Mesendoderm (in vitro differentiated cells): ENCODE measurements at regions not wholly inside any gene's neighbourhood (a gene's known extent, or its start where the extent isn't known, plus 50 kb on each side); places are given as distances from the start of the nearest gene placed in this dataset.
"Not testable (repeated sequence)": the region's sequence is repeated elsewhere in the genome, so short reads cannot be mapped to it uniquely, and the experiment has no call there.

Source experiments
- DNase-seq: peaks from one replicate; pipeline ENCODE4 v3.0.0; 2013
- H2AK5ac ChIP-seq: 2 replicates; pipeline ENCODE4 v1.6.1; 2013; ENCODE audit warnings: low read length, inconsistent platforms
- H2BK120ac ChIP-seq: 2 replicates; pipeline ENCODE4 v1.6.1; 2013; ENCODE audit warnings: low read depth, mild to moderate bottlenecking, low read length, moderate library complexity, mixed read lengths
- H2BK15ac ChIP-seq: replicated peaks from 2 replicates; pipeline ENCODE4 v1.6.1; 2013; ENCODE audit warnings: low read depth, mild to moderate bottlenecking, moderate library complexity
- H2BK5ac ChIP-seq: 2 replicates; pipeline ENCODE4 v1.6.1; 2013; ENCODE audit warnings: low read length, inconsistent platforms
- H3K18ac ChIP-seq: 2 replicates; pipeline ENCODE4 v1.6.1; 2013; ENCODE audit warnings: mild to moderate bottlenecking, low read length, mixed read lengths
- H3K23ac ChIP-seq: one replicate; pipeline ENCODE4 v1.6.1; 2013; ENCODE audit warnings: low read length
- H3K27ac ChIP-seq: 2 replicates; pipeline ENCODE4 v1.5.1; 2013; ENCODE audit warnings: low read depth, mild to moderate bottlenecking, inconsistent platforms, low read length, moderate library complexity
- H3K27me3 ChIP-seq: 2 replicates; pipeline ENCODE4 v1.6.1; 2013; ENCODE audit warnings: low read length, control low read depth, mild to moderate bottlenecking, inconsistent platforms; ENCODE audit not compliant: insufficient read depth, poor library complexity
- H3K36me3 ChIP-seq: 2 replicates; pipeline ENCODE4 v1.6.1; 2013; ENCODE audit warnings: low read length, inconsistent platforms; ENCODE audit not compliant: control insufficient read depth, insufficient read depth
- H3K4ac ChIP-seq: one replicate; pipeline ENCODE4 v1.6.1; 2013; ENCODE audit warnings: low read depth, mild to moderate bottlenecking, low read length, moderate library complexity
- H3K4me1 ChIP-seq: 2 replicates; pipeline ENCODE4 v1.6.1; 2013; ENCODE audit warnings: low read depth, low read length, inconsistent platforms; ENCODE audit not compliant: control insufficient read depth
- H3K4me2 ChIP-seq: 2 replicates; pipeline ENCODE4 v1.6.1; 2013; ENCODE audit warnings: low read length
- H3K4me3 ChIP-seq: 2 replicates; pipeline ENCODE4 v1.5.1; 2013; ENCODE audit warnings: mild to moderate bottlenecking, low read length
- H3K56ac ChIP-seq: one replicate; pipeline ENCODE4 v1.6.1; 2013; ENCODE audit warnings: low read length
- H3K79me1 ChIP-seq: 2 replicates; pipeline ENCODE4 v1.6.1; 2013; ENCODE audit warnings: low read length, inconsistent platforms
- H3K79me2 ChIP-seq: 2 replicates; pipeline ENCODE4 v1.6.1; 2013; ENCODE audit warnings: mild to moderate bottlenecking, low read length; ENCODE audit not compliant: control insufficient read depth, insufficient read depth
- H3K9ac ChIP-seq: 2 replicates; pipeline ENCODE4 v1.6.1; 2013; ENCODE audit warnings: low read length, inconsistent platforms
- H4K5ac ChIP-seq: one replicate; pipeline ENCODE4 v1.6.1; 2013; ENCODE audit warnings: low read length
- H4K8ac ChIP-seq: one replicate; pipeline ENCODE4 v1.6.1; 2013; ENCODE audit warnings: low read depth, mild to moderate bottlenecking, control low read depth, low read length, moderate library complexity
- WGBS: extraction: QIAGEN DNeasy Blood & Tissue Kit; methylation state at CpG from one replicate; pipeline ENCODE4 v1.1.7; 2013; ENCODE audit warnings: low lambda C conversion rate, missing lambda C conversion rate; ENCODE audit not compliant: insufficient coverage; ENCODE audit errors: extremely low coverage; 5-methylcytosine and 5-hydroxymethylcytosine counted together

DNA sequence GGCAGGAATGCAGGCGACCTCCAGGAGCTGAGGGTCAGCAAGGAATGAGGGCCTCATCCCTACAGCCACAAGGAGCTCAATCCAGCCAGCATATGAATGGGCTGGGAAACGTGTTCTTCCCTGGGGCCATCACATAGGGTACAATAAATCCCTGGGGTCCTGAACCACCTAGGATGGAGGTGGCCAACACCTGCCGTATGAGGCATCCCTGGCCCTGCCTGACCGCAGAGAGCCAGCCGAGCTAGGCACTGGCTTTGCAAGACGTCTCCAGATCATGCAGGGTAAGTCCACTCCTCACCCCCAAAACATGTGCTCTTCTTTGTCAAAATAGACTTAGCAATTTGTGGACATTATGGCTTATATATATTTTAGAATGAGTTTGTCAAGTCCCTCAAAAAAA lies 303.7 kb upstream of the DIO3 start:
- Histone ChIP-seq H3K4me1 (peaks cover 2% of the 10 kb centered on the region), H3K18ac (no peak overlapping the region), H3K9ac (no peak overlapping the region), H3K4ac (no peak overlapping the region), H2BK5ac (no peak overlapping the region), H3K79me1 (no peaks in the 10 kb centered on the region), H3K27ac (no peak overlapping the region), H3K4me3 (no peak overlapping the region), H3K56ac (no peak overlapping the region), H3K23ac (no peak overlapping the region), H4K5ac (no peak overlapping the region), H2AK5ac (no peak overlapping the region), H2BK120ac (no peak overlapping the region), H2BK15ac (no peak overlapping the region), H3K79me2 (no peaks in the 10 kb centered on the region), H3K4me2 (no peak overlapping the region), H3K36me3 (no peaks in the 10 kb centered on the region), H3K27me3 (no peaks in the 10 kb centered on the region), H4K8ac (no peak overlapping the region)
- no CpG with 5 or more reads among the region's 6 CpGs for WGBS
- DNase-seq, result no peak

DNA sequence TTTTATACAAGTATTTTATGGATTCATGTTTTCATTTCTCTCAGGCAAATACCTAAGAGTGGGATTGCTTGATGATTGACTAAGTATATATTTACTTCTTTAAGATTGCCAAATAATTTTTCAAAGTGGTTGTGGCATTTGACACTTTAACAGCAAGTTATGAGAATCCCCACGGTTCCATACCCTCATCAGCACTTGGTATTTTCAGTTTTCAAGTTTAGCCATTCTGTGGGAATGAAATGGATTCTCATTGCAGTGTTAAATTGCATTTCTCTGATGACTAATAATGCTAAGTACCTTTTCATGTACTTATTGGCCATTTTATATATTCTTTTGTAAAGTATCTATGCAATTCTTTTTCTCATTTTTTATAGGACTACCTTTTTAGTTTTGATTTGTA lies 301.5 kb upstream of the DIO3 start:
- no peak overlapping the region for H4K8ac ChIP-seq
- H3K27me3 ChIP-seq, result no peaks in the 10 kb centered on the region
- H3K56ac ChIP-seq, result no peak overlapping the region
- H3K23ac ChIP-seq, result no peak overlapping the region
- no peak overlapping the region for H2BK120ac ChIP-seq
- no peak overlapping the region for H2BK15ac ChIP-seq
- H4K5ac ChIP-seq, result no peak overlapping the region
- H3K4me3 ChIP-seq, result no peak overlapping the region
- H3K4ac ChIP-seq, result no peak overlapping the region
- no peak for DNase-seq
- H3K27ac ChIP-seq, result no peak overlapping the region
- H3K79me1 ChIP-seq, result no peaks in the 10 kb centered on the region
- H2AK5ac ChIP-seq, result no peak overlapping the region
- no peaks in the 10 kb centered on the region for H3K36me3 ChIP-seq
- no peak overlapping the region for H2BK5ac ChIP-seq
- WGBS, result no CpG with 5 or more reads among the region's 1 CpG
- H3K4me2 ChIP-seq, result no peak overlapping the region
- no peaks in the 10 kb centered on the region for H3K79me2 ChIP-seq
- peaks cover 2% of the 10 kb centered on the region for H3K4me1 ChIP-seq
- H3K9ac ChIP-seq, result no peak overlapping the region
- no peak overlapping the region for H3K18ac ChIP-seq

DNA sequence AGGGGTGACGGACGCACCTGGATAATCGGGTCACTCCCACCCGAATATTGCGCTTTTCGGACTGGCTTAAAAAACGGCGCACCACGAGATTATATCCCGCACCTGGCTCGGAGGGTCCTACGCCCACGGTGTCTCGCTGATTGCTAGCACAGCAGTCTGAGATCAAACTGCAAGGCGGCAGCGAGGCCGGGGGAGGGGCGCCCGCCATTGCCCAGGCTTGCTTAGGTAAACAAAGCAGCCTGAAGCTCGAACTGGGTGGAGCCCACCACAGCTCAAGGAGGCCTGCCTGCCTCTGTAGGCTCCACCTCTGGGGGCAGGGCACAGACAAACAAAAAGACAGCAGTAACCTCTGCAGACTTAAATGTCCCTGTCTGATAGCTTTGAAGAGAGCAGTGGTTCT lies 294.9 kb upstream of the DIO3 start:
- not testable (repeated sequence) for H3K79me1 ChIP-seq, H3K27me3 ChIP-seq, H3K9ac ChIP-seq, H3K27ac ChIP-seq, H3K56ac ChIP-seq, H4K8ac ChIP-seq, H3K4me3 ChIP-seq, H2AK5ac ChIP-seq, H2BK15ac ChIP-seq, H2BK5ac ChIP-seq, H3K18ac ChIP-seq, H3K4me1 ChIP-seq, H3K79me2 ChIP-seq, H3K23ac ChIP-seq, H3K4me2 ChIP-seq, H2BK120ac ChIP-seq, H4K5ac ChIP-seq, H3K4ac ChIP-seq, DNase-seq, H3K36me3 ChIP-seq
- no CpG with 5 or more reads among the region's 20 CpGs for WGBS

DNA sequence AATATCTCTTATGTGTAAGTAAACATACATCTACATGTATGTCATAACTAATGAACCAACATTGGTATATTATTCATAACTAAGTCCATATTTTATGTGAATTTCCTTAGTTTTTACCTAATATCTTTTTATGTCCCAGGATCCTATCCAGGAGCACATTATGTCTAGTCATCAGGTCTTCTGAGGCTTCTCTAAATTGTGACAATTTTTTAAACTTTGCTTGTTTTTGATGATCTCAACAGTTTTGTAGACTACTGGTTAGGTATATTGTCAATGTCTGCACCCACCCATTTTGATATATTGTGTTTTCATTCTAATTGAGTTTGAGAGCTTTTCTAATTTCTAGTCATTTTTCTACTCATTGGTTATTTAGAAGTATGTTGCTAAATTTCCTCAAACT lies 288.2 kb upstream of the DIO3 start:
- Histone ChIP-seq H3K18ac (no peak overlapping the region), H3K4me2 (no peak overlapping the region), H3K56ac (no peak overlapping the region), H3K9ac (no peak overlapping the region), H2BK120ac (no peak overlapping the region), H2BK15ac (no peak overlapping the region), H3K79me2 (no peaks in the 10 kb centered on the region), H2AK5ac (no peak overlapping the region), H3K27me3 (no peaks in the 10 kb centered on the region), H3K23ac (no peak overlapping the region), H3K27ac (no peak overlapping the region), H4K8ac (no peak overlapping the region), H3K36me3 (no peaks in the 10 kb centered on the region), H3K4me3 (no peak overlapping the region), H2BK5ac (no peak overlapping the region), H3K79me1 (no peaks in the 10 kb centered on the region), H3K4me1 (no peaks in the 10 kb centered on the region), H3K4ac (no peak overlapping the region), H4K5ac (no peak overlapping the region)
- no peak for DNase-seq

DNA sequence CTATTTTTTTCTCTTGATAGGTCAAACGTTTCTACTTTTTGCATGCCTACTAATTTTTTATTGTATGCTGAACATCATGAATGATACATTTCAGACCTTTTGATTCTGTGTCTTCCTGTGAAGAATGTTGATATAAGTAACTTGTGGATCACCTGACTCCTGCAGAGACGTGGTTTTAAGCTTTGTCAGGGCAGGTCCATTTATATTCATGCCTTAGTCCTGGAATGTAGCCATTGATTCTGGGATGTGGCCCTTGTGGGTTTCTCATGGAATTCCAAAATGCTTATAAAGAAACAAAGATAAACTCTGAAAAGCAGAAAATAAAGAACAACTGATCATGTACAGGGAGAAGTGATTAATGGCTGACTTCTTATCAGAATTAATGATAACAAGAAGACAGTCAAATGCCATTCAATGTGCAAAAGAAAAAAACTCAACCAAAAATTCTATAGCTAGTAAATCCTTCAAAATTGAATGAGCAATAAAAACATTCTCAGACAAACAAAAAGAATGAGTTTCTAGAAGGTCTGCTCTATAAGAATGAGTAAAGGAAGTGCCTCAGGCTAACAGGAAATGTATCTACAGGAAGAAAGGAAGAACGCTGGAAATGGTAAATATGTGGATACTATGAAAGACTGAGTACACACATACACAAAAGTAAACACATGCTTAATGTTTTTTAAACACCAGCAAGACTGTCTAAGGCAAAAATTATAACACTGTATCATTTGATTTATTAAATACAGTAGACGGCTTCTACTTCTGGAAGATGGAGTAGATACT lies 284.8 kb upstream of the DIO3 start:
- no peak overlapping the region for H3K23ac ChIP-seq
- no peak overlapping the region for H3K27ac ChIP-seq
- H3K27me3 ChIP-seq, result no peaks in the 10 kb centered on the region
- no peak overlapping the region for H4K8ac ChIP-seq
- H3K4me1 ChIP-seq, result no peaks in the 10 kb centered on the region
- H2BK15ac ChIP-seq, result no peak overlapping the region
- H2AK5ac ChIP-seq, result no peak overlapping the region
- H3K79me1 ChIP-seq, result no peaks in the 10 kb centered on the region
- no peak overlapping the region for H4K5ac ChIP-seq
- no peak overlapping the region for H3K4ac ChIP-seq
- H3K79me2 ChIP-seq, result no peaks in the 10 kb centered on the region
- no peak overlapping the region for H3K18ac ChIP-seq
- DNase-seq, result no peak
- H3K4me3 ChIP-seq, result no peak overlapping the region
- no peaks in the 10 kb centered on the region for H3K36me3 ChIP-seq
- H2BK5ac ChIP-seq, result no peak overlapping the region
- no peak overlapping the region for H3K9ac ChIP-seq
- no peak overlapping the region for H3K4me2 ChIP-seq
- WGBS, result no CpG with 5 or more reads among the region's 4 CpGs
- no peak overlapping the region for H3K56ac ChIP-seq
- no peak overlapping the region for H2BK120ac ChIP-seq

DNA sequence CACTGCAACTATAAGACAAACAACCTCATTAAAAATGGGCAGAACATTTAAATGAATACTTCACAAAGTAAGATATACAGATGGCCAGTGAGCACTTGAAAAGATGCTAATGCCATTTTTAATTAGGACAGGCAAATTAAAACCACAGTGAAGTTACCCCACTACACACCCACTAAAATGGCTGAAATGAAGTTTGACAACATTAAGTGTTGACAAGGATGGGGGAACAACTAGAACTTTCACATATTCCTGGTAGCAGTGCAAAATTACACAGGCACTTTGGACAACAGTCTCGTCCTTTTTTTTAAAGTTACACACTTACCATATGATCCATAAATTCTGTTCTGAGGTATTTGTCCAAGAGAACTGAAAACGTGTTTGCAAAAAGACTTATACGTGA lies 278.9 kb upstream of the DIO3 start:
- no CpG with 5 or more reads among the region's 3 CpGs for WGBS
- no peak overlapping the region for H2BK120ac ChIP-seq

More for the DNA sequence above, 278.9 kb upstream of the DIO3 start:
- Histone ChIP-seq H3K4me1 (no peaks in the 10 kb centered on the region), H3K36me3 (no peaks in the 10 kb centered on the region), H3K18ac (no peak overlapping the region), H3K4me2 (no peak overlapping the region), H3K23ac (no peak overlapping the region), H3K56ac (no peak overlapping the region), H3K4ac (no peak overlapping the region), H2BK5ac (no peak overlapping the region), H4K5ac (no peak overlapping the region), H4K8ac (no peak overlapping the region), H3K79me1 (no peaks in the 10 kb centered on the region), H3K4me3 (no peak overlapping the region), H2BK15ac (no peak overlapping the region), H3K27me3 (no peaks in the 10 kb centered on the region), H3K9ac (no peak overlapping the region), H3K27ac (no peak overlapping the region), H2AK5ac (no peak overlapping the region), H3K79me2 (no peaks in the 10 kb centered on the region)
- no peak for DNase-seq
